GM18868 (cell line): ENCODE measurements at regions not wholly inside any gene's neighbourhood (a gene's known extent, or its start where the extent isn't known, plus 50 kb on each side); places are given as distances from the start of the nearest gene placed in this dataset.
"Not testable (repeated sequence)": the region's sequence is repeated elsewhere in the genome, so short reads cannot be mapped to it uniquely, and the experiment has no call there.

Source experiments
- ATAC-seq: cut with Tn5 transposase; IDR thresholded peaks from one replicate; pipeline ENCODE4 v1.9.1; 2021; ENCODE audit warnings: mild to moderate bottlenecking, moderate library complexity; ENCODE audit not compliant: unreplicated experiment

DNA sequence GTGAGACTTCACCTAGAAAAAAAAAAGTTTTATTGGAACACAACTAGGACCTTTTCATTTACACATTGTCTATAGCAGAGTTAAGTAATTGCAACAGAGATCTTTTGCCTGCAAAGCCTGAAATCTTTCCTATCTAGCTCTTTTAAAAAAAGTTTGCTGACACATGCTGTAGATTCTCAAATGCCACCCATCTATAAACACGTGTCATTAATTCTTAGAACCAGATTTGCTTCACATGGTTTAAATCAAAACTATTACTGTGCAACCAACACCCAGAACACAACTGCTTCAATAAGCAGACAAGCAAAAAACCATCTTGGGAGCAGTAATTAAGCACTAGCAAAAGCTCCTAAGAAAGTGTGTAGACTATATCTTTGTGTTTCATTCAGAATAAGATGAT lies 55.0 kb downstream of the OXSM start:
- no peak for ATAC-seq

- ATAC-seq: no peak
Measured at GRCh38 chr3:25846282-25846681, 56.4 kb downstream of the OXSM start.

- ATAC-seq: no peak
Measured at GRCh38 chr3:25849091-25849490, 59.2 kb downstream of the OXSM start.

DNA sequence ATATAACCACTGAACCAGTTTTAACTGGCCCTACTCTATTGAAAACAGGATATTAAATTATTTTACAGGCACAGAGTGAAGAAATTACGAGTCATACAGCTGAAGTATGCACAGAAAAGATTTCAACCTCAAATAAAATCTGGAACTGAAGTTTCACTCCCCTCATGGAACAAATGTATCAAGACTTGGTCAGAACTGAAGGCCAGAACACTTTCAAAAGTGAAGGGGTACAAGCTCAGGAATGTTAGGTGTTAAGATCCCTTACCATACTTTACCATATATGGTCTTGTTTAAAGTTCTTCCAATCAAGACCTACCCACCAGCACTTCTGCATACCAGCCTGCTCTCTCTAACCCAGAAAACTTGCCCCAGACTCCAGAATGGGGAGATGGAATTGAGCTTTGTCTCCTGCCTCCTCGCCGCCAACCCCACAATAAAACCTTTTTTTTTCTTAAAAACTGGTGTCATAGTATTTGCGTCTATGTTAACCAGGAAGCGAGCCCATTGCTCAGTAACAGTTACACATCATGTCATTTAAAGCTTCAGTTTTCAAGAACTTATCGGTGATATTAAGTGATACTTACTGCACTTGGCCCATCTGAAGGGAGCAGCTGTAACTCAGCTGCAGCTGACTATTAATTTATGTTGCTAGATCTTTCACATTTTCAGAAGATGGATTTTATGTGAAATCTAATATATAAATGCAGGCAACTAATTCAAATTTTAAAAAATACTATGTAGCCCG lies 59.9 kb downstream of the OXSM start:
- ATAC-seq: no peak

- ATAC-seq: not testable (repeated sequence)
Measured at GRCh38 chr3:25851693-25852259, 61.9 kb downstream of the OXSM start.

GRCh38 chr3:25854214-25854613 lies 64.3 kb downstream of the OXSM start:
- no peak for ATAC-seq

DNA sequence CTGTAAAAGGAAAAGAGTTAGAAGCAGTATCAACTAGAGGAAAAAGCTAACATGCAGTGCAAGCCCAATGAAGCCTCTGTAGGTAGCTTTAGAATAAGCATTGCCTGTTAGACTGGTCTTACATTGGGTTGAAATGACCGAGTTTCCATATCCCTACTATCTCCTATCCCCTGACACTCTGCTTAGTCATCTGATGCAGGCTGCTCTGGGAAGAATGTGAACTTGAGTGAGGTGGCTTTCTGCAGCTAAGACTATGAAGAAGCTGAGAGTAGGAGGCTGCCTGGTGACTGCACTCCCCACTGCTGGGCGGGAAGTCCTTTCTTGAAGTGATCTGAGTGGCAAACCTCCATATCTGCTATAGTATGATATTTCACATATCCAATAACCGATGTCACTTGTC lies 64.7 kb downstream of the OXSM start:
- no peak for ATAC-seq

GRCh38 chr3:25855266-25855784 lies 65.4 kb downstream of the OXSM start:
- no peak for ATAC-seq

- ATAC-seq: peak; percentile 94
Measured at GRCh38 chr3:25856902-25857518, 67.1 kb downstream of the OXSM start.

DNA sequence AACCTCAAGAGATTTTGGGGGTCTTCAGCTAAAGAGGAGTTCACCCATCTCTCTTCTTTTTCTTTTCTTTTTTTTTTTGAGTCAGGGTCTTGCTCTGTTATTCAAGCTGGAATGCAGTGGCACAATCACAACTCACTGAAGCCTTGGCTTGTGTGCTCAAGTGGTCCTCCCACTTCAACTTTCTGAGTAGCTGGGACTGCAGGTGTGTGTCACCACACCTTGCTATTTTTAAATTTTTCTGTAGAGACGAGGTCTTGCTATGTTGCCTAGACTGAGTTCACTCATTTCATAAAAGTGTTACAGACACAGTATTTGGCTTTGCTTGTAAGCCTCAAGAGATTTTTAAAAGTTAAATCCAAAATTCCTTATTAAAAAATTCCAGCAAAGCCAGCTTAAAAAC lies 71.7 kb downstream of the OXSM start:
- no peak for ATAC-seq

GRCh38 chr3:25863011-25863415 lies 73.1 kb downstream of the OXSM start:
- peak; percentile 33 for ATAC-seq

DNA sequence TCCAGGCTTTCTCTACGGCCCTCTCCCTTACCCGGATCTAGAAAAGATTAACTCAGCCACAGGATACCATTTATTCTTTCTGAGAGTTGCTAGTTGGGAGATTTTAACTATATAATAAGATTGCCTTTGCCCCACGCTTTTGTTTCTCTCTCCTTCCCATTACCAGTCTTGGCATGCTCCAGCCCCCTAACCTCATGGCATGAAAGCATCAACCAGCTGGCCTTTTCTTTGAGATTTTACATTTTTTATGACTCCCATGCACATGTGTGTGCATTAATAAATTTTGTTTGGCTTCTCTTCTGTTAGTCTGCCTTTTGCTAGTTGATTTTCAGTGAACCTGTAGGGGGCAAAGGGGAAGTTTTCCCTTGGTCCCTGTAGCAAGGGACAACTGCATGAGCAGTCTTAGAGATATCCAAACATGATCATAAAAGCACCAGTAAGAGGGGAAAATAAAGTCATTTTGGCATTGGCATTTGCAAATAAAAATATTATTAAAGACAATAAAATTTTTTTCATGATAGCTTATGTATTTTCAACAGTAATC lies 73.6 kb downstream of the OXSM start:
- ATAC-seq: peak; percentile 54

- no peak for ATAC-seq
Measured at GRCh38 chr3:25870452-25870851, 80.6 kb downstream of the OXSM start.

- ATAC-seq: peak; percentile 97
Measured at GRCh38 chr3:25872200-25872877, 82.4 kb downstream of the OXSM start.

- no peak for ATAC-seq
Measured at GRCh38 chr3:25883492-25883891, 93.6 kb downstream of the OXSM start.

- no peak for ATAC-seq
Measured at GRCh38 chr3:25884981-25885380, 95.1 kb downstream of the OXSM start.

- ATAC-seq: no peak
Measured at GRCh38 chr3:25885544-25885943, 95.7 kb downstream of the OXSM start.

- no peak for ATAC-seq
Measured at GRCh38 chr3:25887907-25888306, 98.0 kb downstream of the OXSM start.

GRCh38 chr3:25888892-25889524 lies 99.1 kb downstream of the OXSM start:
- no peak for ATAC-seq

DNA sequence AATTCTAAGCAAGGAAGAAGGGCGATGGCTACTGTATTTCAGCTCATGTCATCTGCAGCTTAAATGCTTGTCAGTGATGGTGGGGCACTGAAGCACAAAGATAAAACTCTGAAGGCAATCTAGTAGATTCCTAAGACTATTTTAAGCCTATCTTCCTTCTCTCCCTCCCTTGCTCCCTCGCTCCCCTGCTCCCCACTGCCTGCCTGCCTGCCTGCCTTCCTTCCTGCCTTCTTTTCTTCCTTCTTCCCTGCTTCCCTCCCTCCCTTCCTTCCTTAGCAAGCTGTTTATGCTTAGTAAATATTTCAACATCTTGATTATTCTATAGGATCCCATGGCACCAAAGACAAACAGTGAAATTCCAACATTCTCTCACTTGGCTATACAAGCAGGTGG lies 99.6 kb downstream of the OXSM start:
- no peak for ATAC-seq

GRCh38 chr3:25894101-25894500 lies 104.2 kb downstream of the OXSM start:
- no peak for ATAC-seq
